ENCODE measurements at regions not wholly inside any gene's neighbourhood (a gene's known extent, or its start where the extent isn't known, plus 50 kb on each side); places are given as distances from the start of the nearest gene placed in this dataset.

- Histone ChIP-seq H3K27me3 (no peaks in the 10 kb centered on the region), H3K27ac (no peak overlapping the region), H3K36me3 (no peaks in the 10 kb centered on the region), H3K4me3 (no peak overlapping the region), H3K9me3 (no peaks in the 10 kb centered on the region), H3K4me1 (no peaks in the 10 kb centered on the region)
- DNase-seq (ENCODE audit: low spot score in 2 of 2): no peak
- no peak for TF ChIP-seq CTCF (IDR thresholded peaks at IDR 0.05)
- intact Hi-C loops (cut with DNase I): no loop called here
Measured at GRCh38 chr2:39549000-39549399, 111.9 kb upstream of the MAP4K3 start.

- no peak overlapping the region for H3K4me3 ChIP-seq
- intact Hi-C loops (cut with DNase I): no loop called here
- H3K36me3 ChIP-seq: no peaks in the 10 kb centered on the region
- no peaks in the 10 kb centered on the region for H3K9me3 ChIP-seq
- no peak for TF ChIP-seq CTCF (IDR thresholded peaks at IDR 0.05)
- H3K27ac ChIP-seq: no peak overlapping the region
- H3K4me1 ChIP-seq: no peaks in the 10 kb centered on the region
- no peaks in the 10 kb centered on the region for H3K27me3 ChIP-seq
- DNase-seq (ENCODE audit: low spot score in 2 of 2): no peak
Measured at GRCh38 chr2:39549718-39550464, 112.8 kb upstream of the MAP4K3 start.

- H3K27me3 ChIP-seq: no peaks in the 10 kb centered on the region
- no peaks in the 10 kb centered on the region for H3K9me3 ChIP-seq
- intact Hi-C loops (cut with DNase I): no loop called here
- no peaks in the 10 kb centered on the region for H3K36me3 ChIP-seq
- no peak for DNase-seq (ENCODE audit: low spot score in 2 of 2)
- H3K27ac ChIP-seq: no peak overlapping the region
- TF ChIP-seq CTCF (IDR thresholded peaks at IDR 0.05): no peak
- H3K4me1 ChIP-seq: no peaks in the 10 kb centered on the region
- no peak overlapping the region for H3K4me3 ChIP-seq
Measured at GRCh38 chr2:39550701-39551285, 113.7 kb upstream of the MAP4K3 start.

GRCh38 chr2:39558906-39559305 lies 106.8 kb upstream of the TMEM178A start:
- no peak for DNase-seq (ENCODE audit: low spot score in 2 of 2)
- no peaks in the 10 kb centered on the region for H3K36me3 ChIP-seq
- H3K9me3 ChIP-seq: peaks cover 18 to 21% of the 10 kb centered on the region in 2 donors
- no peaks in the 10 kb centered on the region for H3K27me3 ChIP-seq
- intact Hi-C loops (cut with DNase I): no loop called here
- TF ChIP-seq CTCF (IDR thresholded peaks at IDR 0.05): no peak
- H3K4me3 ChIP-seq: no peak overlapping the region
- no peak overlapping the region for H3K27ac ChIP-seq
- no peaks in the 10 kb centered on the region for H3K4me1 ChIP-seq

GRCh38 chr2:39563572-39563971 lies 102.1 kb upstream of the TMEM178A start:
- TF ChIP-seq CTCF (IDR thresholded peaks at IDR 0.05): no peak
- no peak overlapping the region for H3K4me3 ChIP-seq
- no peak for DNase-seq (ENCODE audit: low spot score in 2 of 2)
- no peaks in the 10 kb centered on the region for H3K36me3 ChIP-seq
- H3K9me3 ChIP-seq: peaks cover 25% of the 10 kb centered on the region in 2 donors
- H3K27me3 ChIP-seq: no peaks in the 10 kb centered on the region
- H3K27ac ChIP-seq: no peak overlapping the region
- intact Hi-C loops (cut with DNase I): no loop called here
- H3K4me1 ChIP-seq: peaks cover 0 to 9% of the 10 kb centered on the region in 2 donors

All from ascending aorta (tissue), 2 donors.